Hematopoietic multipotent progenitor cell treated with erythropoietin and hydrocortisone succinate and interleukin-3 and kit ligand, for 17 days (in vitro differentiated cells): ENCODE measurements at regions not wholly inside any gene's neighbourhood (a gene's known extent, or its start where the extent isn't known, plus 50 kb on each side); places are given as distances from the start of the nearest gene placed in this dataset.

ENCODE experiments used
- DNase-seq: peaks from one replicate; pipeline ENCODE4 v3.0.0-alpha.2; 2015; ENCODE audit warnings: low spot score

DNA sequence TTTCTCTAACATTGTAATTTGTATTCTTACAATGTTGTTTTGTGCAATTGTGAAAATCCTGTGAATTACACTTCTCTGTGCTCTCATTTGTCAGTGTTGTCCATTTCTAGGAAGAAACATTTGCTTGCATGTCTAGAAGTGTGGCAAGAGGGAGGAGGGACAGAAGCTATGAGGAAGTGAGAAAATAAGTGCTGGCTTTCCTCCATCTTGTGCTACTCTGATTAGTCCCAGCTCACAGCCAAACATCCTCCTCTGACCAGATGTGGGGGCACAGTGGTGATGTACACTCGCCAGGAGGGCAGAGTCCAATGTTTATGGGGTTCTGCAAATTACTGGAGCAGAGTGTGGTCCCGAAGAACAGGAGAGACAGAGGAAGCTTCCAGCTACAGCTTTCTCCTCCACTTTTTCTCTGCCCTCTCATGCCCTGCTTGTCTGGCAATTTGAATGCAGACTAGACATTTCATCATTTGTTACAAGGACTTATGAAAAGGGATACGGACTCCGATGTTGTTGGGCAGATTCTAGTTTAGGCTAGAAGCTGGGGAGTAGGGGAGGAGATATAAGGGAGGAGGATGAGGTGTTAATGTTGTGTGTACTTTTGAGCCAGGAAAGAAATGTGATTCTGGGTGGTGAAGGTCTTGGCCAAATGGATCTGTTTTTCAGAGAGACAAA is 131.0 kb upstream of the C1GALT1 start:
- no peak for DNase-seq

DNA sequence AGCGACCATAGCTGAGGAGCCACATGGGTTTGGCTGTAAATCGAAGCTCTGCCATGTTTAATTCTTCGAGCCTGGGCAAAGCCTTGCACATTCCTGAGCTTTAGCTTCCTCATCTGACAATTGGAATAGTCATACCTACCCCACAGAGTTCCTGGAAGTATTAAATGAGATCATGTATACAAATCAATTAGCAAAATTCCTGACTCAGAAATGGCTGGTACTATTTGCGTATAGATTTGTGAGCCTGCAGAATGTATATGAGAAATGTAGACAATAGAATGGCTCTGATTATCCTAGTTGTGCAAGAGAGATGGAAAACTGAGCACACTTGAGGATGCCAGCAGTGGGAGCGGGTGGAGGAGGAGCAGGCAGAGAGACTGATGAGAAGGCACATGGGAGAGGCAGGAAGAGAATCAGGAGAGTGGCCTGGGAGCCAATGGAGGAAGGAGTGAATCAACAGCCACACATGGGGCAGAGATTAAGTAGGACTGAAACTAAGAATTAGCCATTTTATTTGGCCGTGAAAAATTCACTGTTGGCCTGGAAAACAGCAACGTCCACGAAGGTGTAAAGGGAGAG is 128.0 kb upstream of the C1GALT1 start:
- DNase-seq: no peak

- no peak for DNase-seq
Observed at GRCh38 chr7:7060828-7061599, 121.3 kb upstream of the C1GALT1 start.

DNA sequence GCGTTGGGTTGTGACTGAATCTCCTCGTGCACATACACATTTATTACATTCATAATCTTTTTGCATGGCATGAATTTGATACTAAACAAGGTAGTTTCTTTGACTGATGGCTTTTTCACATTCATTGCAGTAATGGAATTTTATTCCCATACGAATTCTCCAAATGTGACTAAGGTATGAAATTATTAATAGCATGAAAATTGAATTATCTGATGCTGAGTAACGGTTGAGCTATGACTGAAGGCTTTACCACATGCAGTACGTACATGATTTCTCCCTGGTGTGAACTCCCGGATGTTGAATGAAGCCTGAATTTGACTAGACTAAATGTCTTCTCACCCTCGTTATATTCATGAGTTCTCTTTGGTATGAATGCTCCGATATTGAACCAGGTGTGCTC is 104.4 kb upstream of the C1GALT1 start:
- no peak for DNase-seq

DNA sequence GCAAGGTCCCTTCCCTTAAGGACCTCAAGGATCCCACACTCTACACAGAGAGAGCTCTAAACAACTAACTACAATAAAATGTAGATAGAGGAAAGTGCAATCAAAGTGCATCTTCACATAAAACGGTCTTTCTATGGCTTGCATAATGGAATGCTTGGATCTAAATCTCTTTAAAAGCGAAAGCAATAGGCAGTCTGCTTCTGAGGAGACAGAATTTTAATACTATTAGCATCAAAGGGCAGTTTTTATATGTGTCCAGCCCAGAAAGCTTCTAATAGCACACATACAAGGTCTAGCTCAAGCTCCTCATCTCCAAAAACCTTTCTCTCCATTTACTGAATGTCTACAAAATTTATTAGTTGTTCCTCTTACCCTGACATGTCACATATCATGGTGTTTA is 101.5 kb upstream of the C1GALT1 start:
- DNase-seq: no peak

GRCh38 chr7:7090460-7090859 is 91.9 kb upstream of the C1GALT1 start:
- no peak for DNase-seq

GRCh38 chr7:7098280-7098818 is 84.0 kb upstream of the C1GALT1 start:
- no peak for DNase-seq

- DNase-seq: peak; percentile 91
Observed at GRCh38 chr7:7099584-7100014, 82.7 kb upstream of the C1GALT1 start.

DNA sequence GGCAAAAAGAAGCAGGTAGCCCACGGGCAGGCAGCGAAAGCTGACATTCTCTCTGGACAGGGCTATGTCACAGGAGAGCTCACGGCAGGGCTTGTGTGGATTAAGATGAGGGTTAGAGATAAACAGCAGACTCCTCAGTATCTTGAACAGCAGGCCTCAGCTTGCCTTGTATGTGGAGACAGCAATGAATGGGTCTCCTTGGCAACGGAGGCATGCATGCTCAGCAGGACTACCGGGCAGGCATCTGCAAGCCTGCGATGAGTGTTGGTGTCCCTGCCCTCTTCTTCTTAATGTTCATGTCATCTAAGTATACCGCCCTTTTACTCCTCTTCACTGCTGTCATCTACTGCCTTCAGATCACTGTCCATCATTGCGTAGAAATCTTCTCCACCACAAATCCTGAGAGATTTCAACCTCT is 81.9 kb upstream of the C1GALT1 start:
- peak; percentile 92 for DNase-seq

DNA sequence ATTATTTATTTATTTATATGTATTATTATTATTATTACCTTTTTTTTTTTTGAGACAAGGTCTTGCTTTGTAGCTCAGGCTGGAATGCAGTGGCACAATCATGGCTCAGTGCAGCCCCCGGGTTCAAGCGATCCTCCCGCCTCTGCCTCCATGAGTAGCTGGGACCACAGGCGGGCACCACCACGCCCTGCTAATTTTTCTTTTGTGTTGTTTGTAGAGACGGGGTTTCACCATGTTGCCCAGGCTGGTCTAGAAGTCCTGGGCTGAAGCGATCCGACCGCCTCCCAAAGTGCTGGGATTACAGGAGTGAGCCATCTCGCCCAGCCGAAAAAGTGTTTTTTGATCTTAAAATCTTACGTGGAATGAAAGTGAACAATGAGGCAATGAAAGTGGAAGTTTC is 79.4 kb upstream of the C1GALT1 start:
- DNase-seq: no peak

GRCh38 chr7:7103343-7104313 is 78.7 kb upstream of the C1GALT1 start:
- peak; percentile 91 for DNase-seq

- peak; percentile 85 for DNase-seq
Observed at GRCh38 chr7:7104314-7104698, 78.0 kb upstream of the C1GALT1 start.

- DNase-seq: peak; percentile 57
Observed at GRCh38 chr7:7104971-7105370, 77.4 kb upstream of the C1GALT1 start.

- DNase-seq: no peak
Observed at GRCh38 chr7:7105800-7106582, 76.4 kb upstream of the C1GALT1 start.

DNA sequence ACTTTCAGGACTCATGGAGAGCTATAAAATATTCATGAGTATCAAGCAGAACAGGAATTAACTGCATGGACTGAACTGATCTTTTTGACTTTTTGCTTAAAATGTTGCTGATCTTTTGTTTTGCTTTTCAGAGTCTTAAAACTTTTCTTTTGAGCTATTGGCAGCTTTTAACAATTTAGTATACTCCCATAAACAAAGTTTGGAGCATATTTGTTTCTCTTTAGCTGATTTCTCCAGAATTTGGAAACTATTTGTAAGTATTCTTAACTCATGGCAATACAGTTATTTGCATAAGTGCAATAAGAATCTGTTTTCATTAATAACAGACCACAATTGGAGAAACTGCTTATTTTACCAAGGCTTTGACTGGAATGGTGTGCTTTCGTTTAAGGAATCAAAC is 73.4 kb upstream of the C1GALT1 start:
- no peak for DNase-seq

- DNase-seq: no peak
Observed at GRCh38 chr7:7109934-7110333, 72.4 kb upstream of the C1GALT1 start.

DNA sequence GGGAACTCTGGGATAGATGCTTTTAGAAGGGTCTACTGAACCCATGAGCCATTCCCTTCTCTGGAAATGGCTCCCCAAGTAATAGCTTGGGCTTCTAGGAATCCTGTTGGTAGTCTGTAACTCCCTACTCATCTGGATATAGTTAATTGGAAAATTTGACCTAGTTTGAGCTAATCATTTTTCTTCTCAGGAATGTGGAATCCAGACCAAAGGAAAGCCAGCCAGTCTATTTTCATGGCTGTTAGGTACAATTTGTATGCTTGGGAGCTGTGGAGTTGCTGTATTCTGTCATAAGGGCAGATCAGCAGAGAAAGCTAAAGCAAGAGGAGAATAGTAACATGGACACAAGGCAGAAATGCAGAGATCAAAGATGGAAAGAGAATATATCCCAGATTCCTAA is 71.6 kb upstream of the C1GALT1 start:
- no peak for DNase-seq

- no peak for DNase-seq
Observed at GRCh38 chr7:7112868-7113267, 69.5 kb upstream of the C1GALT1 start.

- no peak for DNase-seq
Observed at GRCh38 chr7:7114575-7115291, 67.6 kb upstream of the C1GALT1 start.

- no peak for DNase-seq
Observed at GRCh38 chr7:7117935-7118586, 64.3 kb upstream of the C1GALT1 start.
